Mesenchymal stem cell (in vitro differentiated cells and primary cell): ENCODE measurements at regions not wholly inside any gene's neighbourhood (a gene's known extent, or its start where the extent isn't known, plus 50 kb on each side); places are given as distances from the start of the nearest gene placed in this dataset.

Experiments used
- DNase-seq: peaks from one replicate; pipeline ENCODE4 v3.0.0-alpha.2; 2013
- H2AFZ ChIP-seq: one replicate; pipeline ENCODE4 v1.6.1; 2013; ENCODE audit warnings: low read depth, mild to moderate bottlenecking, control low read depth, inconsistent platforms, low read length, moderate library complexity
- H2AK5ac ChIP-seq: 2 replicates; pipeline ENCODE4 v1.6.1; 2013; ENCODE audit warnings: low read length, moderate library complexity, mild to moderate bottlenecking, inconsistent platforms; ENCODE audit not compliant: severe bottlenecking
- H2BK120ac ChIP-seq: one replicate; pipeline ENCODE4 v1.6.1; 2013; ENCODE audit warnings: low read depth, mild to moderate bottlenecking, inconsistent platforms, low read length, moderate library complexity
- H2BK12ac ChIP-seq, 2 experiments: one replicate each; pipeline ENCODE4 v1.6.1; 2013; ENCODE audit warnings: inconsistent platforms in 2 of 2, low read length in 2 of 2, mild to moderate bottlenecking in 2 of 2, moderate library complexity in 2 of 2, control low read depth in 1 of 2
- H2BK15ac ChIP-seq: one replicate; pipeline ENCODE4 v1.6.1; 2013; ENCODE audit warnings: mild to moderate bottlenecking, low read depth, inconsistent platforms; ENCODE audit not compliant: poor library complexity, severe bottlenecking
- H2BK5ac ChIP-seq: 2 replicates; pipeline ENCODE4 v1.6.1; 2013; ENCODE audit warnings: low read depth, mild to moderate bottlenecking, low read length, control low read depth, inconsistent platforms; ENCODE audit not compliant: poor library complexity, severe bottlenecking
- H3K14ac ChIP-seq, 2 experiments: one replicate each; pipeline ENCODE4 v1.6.1; 2013; ENCODE audit warnings: inconsistent platforms in 2 of 2, low read length in 2 of 2, control low read depth in 1 of 2, mild to moderate bottlenecking in 1 of 2, moderate library complexity in 1 of 2
- H3K18ac ChIP-seq, 2 experiments: one replicate each; pipeline ENCODE4 v1.6.1; 2013; ENCODE audit warnings: inconsistent platforms in 2 of 2, low read length in 2 of 2, control low read depth in 1 of 2, low read depth in 1 of 2, mild to moderate bottlenecking in 1 of 2
- H3K23ac ChIP-seq, 2 experiments: one replicate each; pipeline ENCODE4 v1.6.1; 2013; ENCODE audit warnings: inconsistent platforms in 2 of 2, low read length in 2 of 2, mild to moderate bottlenecking in 2 of 2, moderate library complexity in 2 of 2, control low read depth in 1 of 2
- H3K27ac ChIP-seq: 2 replicates; pipeline ENCODE4 v1.5.1; 2013; ENCODE audit warnings: mild to moderate bottlenecking, moderate library complexity, low read length, control low read depth, inconsistent platforms; ENCODE audit not compliant: poor library complexity, severe bottlenecking
- H3K27me3 ChIP-seq, 2 experiments: 2 replicates each; pipeline versions ENCODE4 v1.6.1 to v1.7.0; 2013; ENCODE audit warnings: low read length in 2 of 2, mild to moderate bottlenecking in 2 of 2, moderate library complexity in 2 of 2, control low read depth in 1 of 2, inconsistent platforms in 1 of 2; ENCODE audit not compliant: control insufficient read depth in 1 of 2, insufficient read depth in 1 of 2
- H3K36me3 ChIP-seq, 2 experiments: 2 replicates each; pipeline versions ENCODE4 v1.6.1 to v1.7.0; 2013; ENCODE audit warnings: low read length in 2 of 2, control low read depth in 1 of 2, inconsistent platforms in 1 of 2, low read depth in 1 of 2, mild to moderate bottlenecking in 1 of 2; ENCODE audit not compliant: insufficient read depth in 2 of 2, control insufficient read depth in 1 of 2
- H3K4ac ChIP-seq, 2 experiments: one replicate each; pipeline ENCODE4 v1.6.1; 2013; ENCODE audit warnings: inconsistent platforms in 2 of 2, low read length in 2 of 2, mild to moderate bottlenecking in 2 of 2, moderate library complexity in 2 of 2, control low read depth in 1 of 2, low read depth in 1 of 2
- H3K4me1 ChIP-seq: 2 replicates; pipeline ENCODE4 v1.6.1; 2013; ENCODE audit warnings: low read depth, low read length, control low read depth; ENCODE audit not compliant: control insufficient read depth, insufficient read depth
- H3K4me2 ChIP-seq: 2 replicates; pipeline ENCODE4 v1.6.1; 2013; ENCODE audit warnings: low read length, mild to moderate bottlenecking, inconsistent platforms; ENCODE audit not compliant: poor library complexity, severe bottlenecking
- H3K4me3 ChIP-seq, 2 experiments: 2 replicates each; pipeline versions ENCODE4 v1.5.1 to v1.7.0; 2013; ENCODE audit warnings: low read length in 2 of 2, mild to moderate bottlenecking in 2 of 2, control low read depth in 1 of 2, low read depth in 1 of 2; ENCODE audit not compliant: insufficient read depth in 1 of 2
- H3K79me1 ChIP-seq: replicated peaks from 2 replicates; pipeline ENCODE4 v1.6.1; 2013; ENCODE audit warnings: mild to moderate bottlenecking, control low read depth, low read length, inconsistent platforms; ENCODE audit not compliant: poor library complexity, severe bottlenecking
- H3K9ac ChIP-seq: 2 replicates; pipeline ENCODE4 v1.7.0; 2013; ENCODE audit warnings: mild to moderate bottlenecking, low read length, moderate library complexity
- H3K9me3 ChIP-seq: 2 replicates; pipeline ENCODE4 v1.7.0; 2013; ENCODE audit warnings: mild to moderate bottlenecking, low read length; ENCODE audit not compliant: control insufficient read depth
- H4K8ac ChIP-seq: one replicate; pipeline ENCODE4 v1.6.1; 2013; ENCODE audit warnings: inconsistent platforms, mild to moderate bottlenecking, low read length, moderate library complexity
- H4K91ac ChIP-seq: one replicate; pipeline ENCODE4 v1.6.1; 2013; ENCODE audit warnings: mild to moderate bottlenecking, low read length, inconsistent platforms
- WGBS: methylation state at CpG from one replicate; pipeline ENCODE4 v1.1.7; 2013; ENCODE audit warnings: mixed read lengths; 5-methylcytosine and 5-hydroxymethylcytosine counted together

GRCh38 chr16:85481738-85482137 is 131.4 kb upstream of the GSE1 start:
- H4K91ac ChIP-seq, result no peak overlapping the region
- no peak for DNase-seq
- H3K79me1 ChIP-seq, result peaks cover 11% of the 10 kb centered on the region
- H3K36me3 ChIP-seq, result peaks cover 0 to 25% of the 10 kb centered on the region in 2 experiments
- H3K23ac ChIP-seq, result no peak overlapping the region
- H2BK12ac ChIP-seq, result no peak overlapping the region
- H3K27ac ChIP-seq, result no peak overlapping the region
- H2AK5ac ChIP-seq, result no peak overlapping the region
- no peak overlapping the region for H4K8ac ChIP-seq
- no peak overlapping the region for H2BK5ac ChIP-seq
- no peak overlapping the region for H2BK120ac ChIP-seq
- H3K4me3 ChIP-seq, result no peak overlapping the region
- H3K18ac ChIP-seq, result no peak overlapping the region
- H2AFZ ChIP-seq, result no peak overlapping the region
- no peak overlapping the region for H2BK15ac ChIP-seq
- H3K9ac ChIP-seq, result no peak overlapping the region
- H3K4ac ChIP-seq, result no peak overlapping the region
- peaks cover 21% of the 10 kb centered on the region for H3K4me1 ChIP-seq
- H3K4me2 ChIP-seq, result no peak overlapping the region
- H3K9me3 ChIP-seq, result no peaks in the 10 kb centered on the region
- WGBS, result 92% methylated on average over 19 of the region's 19 CpGs
- no peak overlapping the region for H3K14ac ChIP-seq
- H3K27me3 ChIP-seq, result no peaks in the 10 kb centered on the region

- no peak overlapping the region for H2BK5ac ChIP-seq
- no peak overlapping the region for H2BK12ac ChIP-seq
- H3K4me2 ChIP-seq, result no peak overlapping the region
- no peak overlapping the region for H2BK15ac ChIP-seq
- H3K79me1 ChIP-seq, result peaks cover 13% of the 10 kb centered on the region
- H2AFZ ChIP-seq, result no peak overlapping the region
- H3K27ac ChIP-seq, result no peak overlapping the region
- H3K4ac ChIP-seq, result no peak overlapping the region
- peaks cover 15% of the 10 kb centered on the region for H3K4me1 ChIP-seq
- H3K27me3 ChIP-seq, result peaks cover 0 to 6% of the 10 kb centered on the region in 2 experiments
- no peak overlapping the region for H3K18ac ChIP-seq
- no peak overlapping the region for H2AK5ac ChIP-seq
- DNase-seq, result no peak
- no peaks in the 10 kb centered on the region for H3K9me3 ChIP-seq
- H3K4me3 ChIP-seq, result no peak overlapping the region
- no peak overlapping the region for H4K91ac ChIP-seq
- WGBS, result 84% methylated on average over 19 of the region's 19 CpGs
- no peak overlapping the region for H4K8ac ChIP-seq
- peaks cover 0 to 25% of the 10 kb centered on the region in 2 experiments for H3K36me3 ChIP-seq
- H3K9ac ChIP-seq, result no peak overlapping the region
- no peak overlapping the region for H3K23ac ChIP-seq
- no peak overlapping the region for H2BK120ac ChIP-seq
- H3K14ac ChIP-seq, result no peak overlapping the region
Measured at GRCh38 chr16:85483424-85483823, 129.7 kb upstream of the GSE1 start.

DNA sequence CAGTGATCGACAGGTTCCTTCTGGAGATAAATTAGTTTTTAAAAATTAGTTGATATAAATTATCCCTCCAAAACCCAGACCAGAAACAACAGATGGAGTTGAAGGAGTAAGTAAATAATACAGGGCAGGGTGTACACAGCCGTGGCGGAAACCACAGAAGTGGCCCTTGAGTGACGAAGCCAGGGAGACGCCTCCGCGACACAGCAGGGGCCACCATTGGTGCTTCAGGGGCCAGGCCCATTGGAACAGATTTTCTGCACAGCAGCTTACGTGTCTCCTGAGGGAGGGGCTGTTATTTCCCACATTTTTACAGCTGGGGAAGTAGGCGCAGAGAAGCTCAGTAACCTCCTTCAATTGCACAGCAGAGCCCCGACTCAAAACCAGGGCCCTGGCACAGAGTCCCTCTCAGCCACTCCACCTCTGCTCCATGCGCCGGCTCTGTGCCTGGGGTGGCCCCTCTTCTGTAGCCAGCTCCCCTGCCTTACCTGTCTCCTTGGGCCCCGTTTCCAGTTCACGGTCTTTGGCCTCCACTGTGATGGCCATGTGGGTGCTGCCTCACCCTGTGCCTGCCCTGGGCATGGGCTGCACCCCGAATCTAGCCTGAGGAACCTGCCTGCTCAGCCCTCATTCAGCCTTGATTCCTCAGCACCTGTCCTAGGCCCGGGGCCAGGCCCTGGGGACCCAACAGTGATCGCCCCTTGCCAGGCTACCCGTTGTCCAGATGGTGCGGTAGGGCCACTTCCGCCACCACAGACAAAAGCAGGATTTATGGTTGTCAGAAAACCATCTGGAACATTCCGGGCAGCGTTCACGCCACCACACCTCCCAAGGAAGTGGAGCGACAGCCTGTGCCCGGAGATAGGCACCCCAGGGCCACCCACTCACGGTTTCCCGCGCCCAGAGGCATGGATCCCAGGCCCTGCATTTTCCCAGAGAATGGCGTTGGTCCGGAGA is 128.5 kb upstream of the GSE1 start:
- Histone ChIP-seq H3K4me3 (no peak overlapping the region), H3K9me3 (no peaks in the 10 kb centered on the region), H3K4me2 (no peak overlapping the region), H2BK120ac (no peak overlapping the region), H2AFZ (no peak overlapping the region), H2BK12ac (no peak overlapping the region), H3K4ac (no peak overlapping the region), H3K27ac (no peak overlapping the region), H3K4me1 (peaks cover 15% of the 10 kb centered on the region), H2BK5ac (no peak overlapping the region), H4K91ac (no peak overlapping the region), H2AK5ac (no peak overlapping the region), H3K18ac (no peak overlapping the region), H3K79me1 (peaks cover 12% of the 10 kb centered on the region), H2BK15ac (no peak overlapping the region), H3K14ac (no peak overlapping the region), H3K9ac (no peak overlapping the region), H3K36me3 (peaks cover 0 to 25% of the 10 kb centered on the region in 2 experiments), H3K23ac (no peak overlapping the region), H3K27me3 (peaks cover 0 to 9% of the 10 kb centered on the region in 2 experiments), H4K8ac (no peak overlapping the region)
- DNase-seq, result no peak
- WGBS, result 95% methylated on average over 29 of the region's 30 CpGs

DNA sequence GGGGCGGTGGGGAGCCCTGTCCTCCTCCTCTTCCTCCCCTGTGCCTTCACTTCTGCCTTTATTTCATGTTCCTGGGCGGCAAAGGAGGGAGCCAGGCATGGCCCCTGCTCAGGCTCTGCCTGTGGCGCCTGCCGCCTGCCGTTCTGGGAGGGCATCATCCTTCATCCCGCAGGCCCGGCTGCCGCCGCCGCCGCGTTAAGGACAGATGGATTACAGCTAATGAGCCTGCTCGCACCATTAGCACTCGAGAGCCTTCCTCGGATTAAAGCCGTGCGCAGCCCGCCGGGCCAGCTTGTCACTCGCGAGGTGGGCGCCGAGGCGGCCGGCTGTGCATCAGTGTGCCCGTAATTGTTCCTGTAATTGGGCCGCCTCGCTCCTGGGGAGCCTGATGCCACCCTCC is 127.7 kb upstream of the GSE1 start:
- WGBS, result 94% methylated on average over 28 of the region's 28 CpGs

More for the DNA sequence above, 127.7 kb upstream of the GSE1 start:
- peaks cover 10% of the 10 kb centered on the region for H3K79me1 ChIP-seq
- H2BK120ac ChIP-seq, result no peak overlapping the region
- H3K9ac ChIP-seq, result no peak overlapping the region
- H3K4me2 ChIP-seq, result no peak overlapping the region
- H3K9me3 ChIP-seq, result no peaks in the 10 kb centered on the region
- no peak overlapping the region for H2AFZ ChIP-seq
- H3K27ac ChIP-seq, result no peak overlapping the region
- H2AK5ac ChIP-seq, result no peak overlapping the region
- H3K4ac ChIP-seq, result no peak overlapping the region
- H3K4me3 ChIP-seq, result peak overlapping the region in 1 of 2 experiments; percentile 35
- no peak overlapping the region for H2BK12ac ChIP-seq
- no peak overlapping the region for H4K8ac ChIP-seq
- no peak overlapping the region for H2BK15ac ChIP-seq
- no peak overlapping the region for H3K23ac ChIP-seq
- H3K18ac ChIP-seq, result no peak overlapping the region
- DNase-seq, result no peak
- H3K36me3 ChIP-seq, result peaks cover 0 to 22% of the 10 kb centered on the region in 2 experiments
- H3K27me3 ChIP-seq, result peaks cover 0 to 9% of the 10 kb centered on the region in 2 experiments
- H4K91ac ChIP-seq, result no peak overlapping the region
- no peak overlapping the region for H2BK5ac ChIP-seq
- no peak overlapping the region for H3K14ac ChIP-seq
- peaks cover 11% of the 10 kb centered on the region for H3K4me1 ChIP-seq
